Endothelial cell of umbilical vein (primary cell): ENCODE measurements at regions not wholly inside any gene's neighbourhood (a gene's known extent, or its start where the extent isn't known, plus 50 kb on each side); places are given as distances from the start of the nearest gene placed in this dataset.

ENCODE experiments used
- EZH2 ChIP-seq: IDR thresholded peaks from 2 replicates; pipeline ENCODE4 v1.6.1; 2012; ENCODE audit warnings: borderline replicate concordance, low read depth, mild to moderate bottlenecking, moderate library complexity, low read length, inconsistent platforms; ENCODE audit not compliant: severe bottlenecking
- FOS ChIP-seq: IDR thresholded peaks from 2 replicates; pipeline ENCODE4 v1.6.1; 2011; ENCODE audit warnings: mild to moderate bottlenecking, low read length, moderate library complexity, borderline replicate concordance; ENCODE audit not compliant: insufficient read depth
- GATA2 ChIP-seq: IDR thresholded peaks from 2 replicates; pipeline ENCODE4 v1.7.0; 2011; ENCODE audit warnings: low read depth, mild to moderate bottlenecking, moderate library complexity, mixed read lengths, low read length; ENCODE audit not compliant: insufficient read length, insufficient read depth
- JUN ChIP-seq: IDR thresholded peaks from 2 replicates; pipeline ENCODE4 v1.6.1; 2011; ENCODE audit warnings: borderline replicate concordance, low read depth; ENCODE audit not compliant: insufficient read length, insufficient read depth
- MYC ChIP-seq: IDR thresholded peaks from one replicate; pipeline ENCODE4 v1.6.1; 2011; ENCODE audit warnings: mild to moderate bottlenecking, low read depth, low read length
- POLR2A ChIP-seq: IDR thresholded peaks from 2 replicates; pipeline ENCODE4 v1.6.1; 2012; ENCODE audit warnings: low read depth, mild to moderate bottlenecking, control low read depth, low read length
- POLR2AphosphoS5 ChIP-seq: IDR thresholded peaks from 2 replicates; pipeline ENCODE4 v1.6.1; 2012; ENCODE audit warnings: low read depth, mild to moderate bottlenecking, control low read depth, low read length, moderate library complexity; ENCODE audit not compliant: insufficient read depth
- TF ChIP-seq, protein P1 (sequence below), 2 donors: IDR thresholded peaks; 1 replicate in 1 of 2; 2 replicates in 1 of 2; pipeline ENCODE4 v1.5.1; 2011; ENCODE audit warnings: low read length in 2 of 2, mild to moderate bottlenecking in 2 of 2, moderate library complexity in 2 of 2, control low read depth in 1 of 2, inconsistent platforms in 1 of 2, low read depth in 1 of 2; ENCODE audit not compliant: insufficient read depth in 1 of 2; ENCODE audit errors: extremely low read depth in 1 of 2
- TF ChIP-seq, protein P2 (sequence below): IDR thresholded peaks from 2 replicates; pipeline ENCODE4 v1.6.1; 2011; ENCODE audit not compliant: insufficient read depth, insufficient read length

DNA sequence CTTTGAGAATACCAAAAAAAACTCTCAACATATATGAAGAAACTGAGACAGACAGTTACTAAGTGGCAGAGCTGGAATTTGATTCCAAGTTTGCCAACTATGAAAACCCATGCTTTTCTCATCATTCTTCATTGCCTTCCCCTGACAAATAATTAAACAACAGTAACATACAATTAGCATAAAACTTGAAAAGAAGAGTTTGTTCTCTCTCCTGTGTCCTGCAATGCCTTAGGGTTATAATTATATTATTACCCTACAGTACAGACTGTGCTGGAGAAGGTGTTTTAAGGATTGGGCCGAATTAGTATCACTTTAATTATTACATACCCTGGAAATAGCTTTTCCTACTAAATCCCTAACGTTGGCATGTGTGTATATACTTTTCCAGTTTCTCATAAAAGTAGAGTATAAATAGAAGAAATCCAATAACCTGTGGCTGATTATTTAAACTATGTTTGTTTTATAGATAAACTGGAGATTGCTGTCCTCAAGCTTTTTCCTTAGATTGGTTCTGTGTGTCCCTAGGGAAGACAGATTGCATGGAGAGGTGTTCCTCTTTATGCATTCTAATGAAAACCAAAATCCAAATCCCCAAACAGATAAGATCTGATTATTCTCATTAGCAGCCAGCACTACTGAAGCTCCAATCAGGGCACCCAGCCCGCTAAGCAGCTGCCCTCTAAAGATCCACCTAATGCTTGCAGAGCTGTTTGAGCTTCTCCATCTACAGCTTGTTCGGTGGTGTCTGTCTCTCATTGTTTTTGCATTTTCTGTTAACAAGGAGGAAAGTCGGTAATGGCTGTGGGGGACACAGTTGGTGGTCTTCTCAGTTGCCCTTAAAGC lies 156.3 kb downstream of the TM2D1 start:
- TF ChIP-seq, protein P1, sequence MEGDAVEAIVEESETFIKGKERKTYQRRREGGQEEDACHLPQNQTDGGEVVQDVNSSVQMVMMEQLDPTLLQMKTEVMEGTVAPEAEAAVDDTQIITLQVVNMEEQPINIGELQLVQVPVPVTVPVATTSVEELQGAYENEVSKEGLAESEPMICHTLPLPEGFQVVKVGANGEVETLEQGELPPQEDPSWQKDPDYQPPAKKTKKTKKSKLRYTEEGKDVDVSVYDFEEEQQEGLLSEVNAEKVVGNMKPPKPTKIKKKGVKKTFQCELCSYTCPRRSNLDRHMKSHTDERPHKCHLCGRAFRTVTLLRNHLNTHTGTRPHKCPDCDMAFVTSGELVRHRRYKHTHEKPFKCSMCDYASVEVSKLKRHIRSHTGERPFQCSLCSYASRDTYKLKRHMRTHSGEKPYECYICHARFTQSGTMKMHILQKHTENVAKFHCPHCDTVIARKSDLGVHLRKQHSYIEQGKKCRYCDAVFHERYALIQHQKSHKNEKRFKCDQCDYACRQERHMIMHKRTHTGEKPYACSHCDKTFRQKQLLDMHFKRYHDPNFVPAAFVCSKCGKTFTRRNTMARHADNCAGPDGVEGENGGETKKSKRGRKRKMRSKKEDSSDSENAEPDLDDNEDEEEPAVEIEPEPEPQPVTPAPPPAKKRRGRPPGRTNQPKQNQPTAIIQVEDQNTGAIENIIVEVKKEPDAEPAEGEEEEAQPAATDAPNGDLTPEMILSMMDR (IDR thresholded peaks at IDR 0.05; ENCODE audit: extremely low read depth in 1 of 2, insufficient read depth in 1 of 2, low read depth in 1 of 2, low read length in 2 of 2), result no peak
- no peak for TF ChIP-seq POLR2A
- no peak for TF ChIP-seq JUN
- no peak for TF ChIP-seq EZH2
- TF ChIP-seq, protein P2, sequence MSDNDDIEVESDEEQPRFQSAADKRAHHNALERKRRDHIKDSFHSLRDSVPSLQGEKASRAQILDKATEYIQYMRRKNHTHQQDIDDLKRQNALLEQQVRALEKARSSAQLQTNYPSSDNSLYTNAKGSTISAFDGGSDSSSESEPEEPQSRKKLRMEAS, result no peak
- TF ChIP-seq POLR2AphosphoS5, result no peak
- TF ChIP-seq MYC, result no peak
- TF ChIP-seq GATA2, result no peak
- TF ChIP-seq FOS, result no peak
